IMR-90 (cell line): ENCODE measurements at regions not wholly inside any gene's neighbourhood (a gene's known extent, or its start where the extent isn't known, plus 50 kb on each side); places are given as distances from the start of the nearest gene placed in this dataset.

ENCODE experiments used
- CEBPB ChIP-seq: IDR thresholded peaks from 2 replicates; pipeline ENCODE4 v1.6.1; 2012; ENCODE audit warnings: low read depth, low read length, improper control_type of control experiment
- CHD1 ChIP-seq: IDR thresholded peaks from 2 replicates; pipeline ENCODE4 v1.6.1; 2012; ENCODE audit warnings: low read depth, low read length, improper control_type of control experiment
- CTCF ChIP-seq: conservative IDR thresholded peaks from 2 replicates; pipeline ENCODE4 v1.5.1; 2012; ENCODE audit warnings: mild to moderate bottlenecking, low read depth, low read length, improper control_type of control experiment
- MAFK ChIP-seq: IDR thresholded peaks from 2 replicates; pipeline ENCODE4 v1.6.1; 2012; ENCODE audit warnings: low read depth, low read length, improper control_type of control experiment
- MXI1 ChIP-seq: IDR thresholded peaks from 2 replicates; pipeline ENCODE4 v1.6.1; 2012; ENCODE audit warnings: low read depth, mild to moderate bottlenecking, low read length, moderate library complexity, borderline replicate concordance
- NFE2L2 ChIP-seq: fragments of 150-350 bp; IDR thresholded peaks from 2 replicates; pipeline ENCODE4 v1.6.1; 2016; ENCODE audit warnings: low read depth, mild to moderate bottlenecking, low read length
- POLR2A ChIP-seq: IDR thresholded peaks from 2 replicates; pipeline ENCODE4 v1.6.1; 2012; ENCODE audit warnings: mild to moderate bottlenecking, low read depth, low read length
- RAD21 ChIP-seq: IDR thresholded peaks from 2 replicates; pipeline ENCODE4 v1.6.1; 2012; ENCODE audit warnings: low read length, improper control_type of control experiment
- RFX5 ChIP-seq: IDR thresholded peaks from 2 replicates; pipeline ENCODE4 v1.8.0; 2012; ENCODE audit warnings: low read depth, mild to moderate bottlenecking, low read length, moderate library complexity
- SMC3 ChIP-seq: fragments of 150-350 bp; IDR thresholded peaks from 2 replicates; pipeline ENCODE4 v1.6.1; 2016; ENCODE audit warnings: low read depth, mild to moderate bottlenecking, antibody characterized with exemption, low read length, moderate library complexity
- USF2 ChIP-seq: fragments of 150-350 bp; IDR thresholded peaks from 2 replicates; pipeline ENCODE4 v1.6.1; 2017; ENCODE audit warnings: mild to moderate bottlenecking, antibody characterized with exemption, low read length, low read depth

DNA sequence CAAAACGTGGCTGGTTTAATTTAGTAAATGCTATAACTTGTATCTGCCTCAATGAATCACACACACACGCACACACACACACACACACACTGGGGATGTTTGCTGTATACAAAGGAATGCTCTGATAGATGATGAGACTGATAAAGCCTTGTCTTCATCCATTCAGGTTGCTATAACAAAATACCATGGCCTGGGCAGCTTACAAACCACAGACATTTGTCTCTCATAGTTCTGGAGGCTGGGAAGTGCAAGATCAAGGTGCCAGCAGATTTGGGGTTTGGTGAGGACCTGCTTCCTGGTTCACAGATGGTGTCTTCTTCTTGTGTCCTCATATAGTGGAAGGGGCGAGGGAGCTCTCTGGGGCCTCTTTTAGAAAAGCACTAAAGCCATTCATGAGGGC lies 149.5 kb upstream of the HDAC4 start:
- TF ChIP-seq POLR2A, result no peak
- no peak for TF ChIP-seq CTCF
- TF ChIP-seq MXI1, result no peak
- no peak for TF ChIP-seq RFX5
- no peak for TF ChIP-seq SMC3
- TF ChIP-seq RAD21, result no peak
- TF ChIP-seq NFE2L2, result no peak
- TF ChIP-seq CHD1, result no peak
- no peak for TF ChIP-seq USF2
- no peak for TF ChIP-seq CEBPB
- no peak for TF ChIP-seq MAFK
